OCI-LY3 (cell line): ENCODE measurements at regions not wholly inside any gene's neighbourhood (a gene's known extent, or its start where the extent isn't known, plus 50 kb on each side); places are given as distances from the start of the nearest gene placed in this dataset.

ENCODE experiments used
- H2AFZ ChIP-seq: fragments of 200-600, 300-600 bp; shearing (Covaris generic); 2 replicates; pipeline ENCODE4 v1.6.0; 2014; ENCODE audit warnings: antibody characterized with exemption, low read depth, low read length
- H3K27ac ChIP-seq: fragments of 200-600, 300-600 bp; sonication (generic); 2 replicates; pipeline ENCODE4 v1.5.1; 2014; ENCODE audit warnings: mild to moderate bottlenecking, low read length, moderate library complexity, mixed read lengths
- H3K27me3 ChIP-seq: fragments of 200-600, 300-600 bp; sonication (generic); 2 replicates; pipeline ENCODE4 v1.6.1; 2014; ENCODE audit warnings: low read depth, low read length, mixed read lengths
- H3K36me3 ChIP-seq: fragments of 200-600, 300-600 bp; sonication (generic); replicated peaks from 2 replicates; pipeline ENCODE3; 2014; ENCODE audit warnings: low read depth, low read length, mixed read lengths
- H3K4me1 ChIP-seq: fragments of 300-600, 200-600 bp; sonication (generic); 2 replicates; pipeline ENCODE4 v1.6.1; 2014; ENCODE audit warnings: low read length, mixed read lengths
- H3K4me2 ChIP-seq: fragments of 200-600, 300-600 bp; sonication (generic); 2 replicates; pipeline ENCODE4 v1.6.1; 2014; ENCODE audit warnings: low read length, mixed read lengths
- H3K4me3 ChIP-seq: fragments of 300-600, 200-600 bp; sonication (generic); 2 replicates; pipeline ENCODE4 v1.5.1; 2014; ENCODE audit warnings: antibody characterized with exemption, mild to moderate bottlenecking, low read length, moderate library complexity
- H3K79me2 ChIP-seq: fragments of 300-600, 200-600 bp; shearing (Covaris generic); 2 replicates; pipeline ENCODE4 v1.6.1; 2014; ENCODE audit warnings: mild to moderate bottlenecking, low read length, mixed read lengths
- H3K9ac ChIP-seq: fragments of 300-600, 200-600 bp; shearing (Covaris generic); 2 replicates; pipeline ENCODE4 v1.6.0; 2014; ENCODE audit warnings: mild to moderate bottlenecking, low read length, moderate library complexity
- H3K9me3 ChIP-seq: fragments of 200-600, 300-600 bp; shearing (Covaris generic); 2 replicates; pipeline ENCODE4 v1.6.1; 2014; ENCODE audit warnings: low read length, mixed read lengths; ENCODE audit not compliant: insufficient read depth
- H4K20me1 ChIP-seq: fragments of 200-600, 300-600 bp; sonication (generic); 2 replicates; pipeline ENCODE4 v1.6.1; 2016; ENCODE audit warnings: low read length, mixed read lengths; ENCODE audit not compliant: insufficient read depth
- CTCF ChIP-seq: fragments of 200-600, 300-600 bp; sonication (generic); IDR thresholded peaks from 2 replicates; pipeline ENCODE4 v1.5.1; 2014; ENCODE audit warnings: antibody characterized with exemption, low read length, low read depth
- EZH2phosphoT487 ChIP-seq: fragments of 200-600 bp; shearing (Covaris generic); IDR thresholded peaks from 2 replicates; pipeline ENCODE4 v1.6.1; 2018; ENCODE audit warnings: antibody characterized with exemption, mixed run types, low read depth

- no peak overlapping the region for H2AFZ ChIP-seq
- no peaks in the 10 kb centered on the region for H3K79me2 ChIP-seq
- no peaks in the 10 kb centered on the region for H3K9me3 ChIP-seq
- H3K4me2 ChIP-seq, result no peak overlapping the region
- no peaks in the 10 kb centered on the region for H3K27me3 ChIP-seq
- no peaks in the 10 kb centered on the region for H3K4me1 ChIP-seq
- H3K4me3 ChIP-seq, result no peak overlapping the region
- H3K36me3 ChIP-seq, result no peaks in the 10 kb centered on the region
- H4K20me1 ChIP-seq, result no peaks in the 10 kb centered on the region
- no peak for TF ChIP-seq EZH2phosphoT487
- H3K9ac ChIP-seq, result no peak overlapping the region
- H3K27ac ChIP-seq, result no peak overlapping the region
Measured at GRCh38 chr16:62926121-62926801, 890.0 kb upstream of the CDH8 start.

GRCh38 chr16:62921904-62922303 lies 885.7 kb upstream of the CDH8 start:
- no peak overlapping the region for H2AFZ ChIP-seq
- TF ChIP-seq EZH2phosphoT487, result no peak
- TF ChIP-seq CTCF, result no peak
- no peaks in the 10 kb centered on the region for H3K79me2 ChIP-seq
- H3K4me3 ChIP-seq, result no peak overlapping the region
- H3K27ac ChIP-seq, result no peak overlapping the region
- no peaks in the 10 kb centered on the region for H3K4me1 ChIP-seq
- no peaks in the 10 kb centered on the region for H3K27me3 ChIP-seq
- no peaks in the 10 kb centered on the region for H3K9me3 ChIP-seq
- no peaks in the 10 kb centered on the region for H3K36me3 ChIP-seq
- H3K4me2 ChIP-seq, result no peak overlapping the region
- no peak overlapping the region for H3K9ac ChIP-seq
- no peaks in the 10 kb centered on the region for H4K20me1 ChIP-seq

GRCh38 chr16:62913924-62914323 lies 877.7 kb upstream of the CDH8 start:
- Histone ChIP-seq H4K20me1 (no peaks in the 10 kb centered on the region), H3K4me1 (no peaks in the 10 kb centered on the region; the same call in 1 of the 2 replicates), H3K4me3 (no peak overlapping the region), H2AFZ (no peak overlapping the region), H3K27me3 (no peaks in the 10 kb centered on the region), H3K9ac (no peak overlapping the region), H3K36me3 (no peaks in the 10 kb centered on the region), H3K4me2 (no peak overlapping the region), H3K79me2 (no peaks in the 10 kb centered on the region), H3K27ac (no peak overlapping the region), H3K9me3 (no peaks in the 10 kb centered on the region)
- TF ChIP-seq CTCF (no peak), EZH2phosphoT487 (no peak)

GRCh38 chr16:62913333-62913732 lies 877.1 kb upstream of the CDH8 start:
- H3K4me2 ChIP-seq, result no peak overlapping the region
- no peak overlapping the region for H2AFZ ChIP-seq
- H3K79me2 ChIP-seq, result no peaks in the 10 kb centered on the region
- H4K20me1 ChIP-seq, result no peaks in the 10 kb centered on the region
- H3K9me3 ChIP-seq, result no peaks in the 10 kb centered on the region
- TF ChIP-seq CTCF (no peak), EZH2phosphoT487 (no peak)
- no peak overlapping the region for H3K27ac ChIP-seq
- no peak overlapping the region for H3K9ac ChIP-seq
- no peak overlapping the region for H3K4me3 ChIP-seq
- H3K36me3 ChIP-seq, result no peaks in the 10 kb centered on the region
- no peaks in the 10 kb centered on the region for H3K27me3 ChIP-seq
- H3K4me1 ChIP-seq, result no peaks in the 10 kb centered on the region; the same call in 1 of the 2 replicates
